Urothelium cell line (cell line): ENCODE measurements at regions not wholly inside any gene's neighbourhood (a gene's known extent, or its start where the extent isn't known, plus 50 kb on each side); places are given as distances from the start of the nearest gene placed in this dataset.
A peak's percentile ranks its signal among the peaks of the same experiment; 100 is the strongest.

Experiments
- DNase-seq: peaks from one replicate; pipeline ENCODE4 v3.0.0; 2011; ENCODE audit warnings: low spot score, mixed read lengths
- FAIRE-seq: peaks from 2 replicates; lab custom pipeline; 2011; peaks lifted over from hg19 to GRCh38; lab: Jason Lieb, UNC

DNA sequence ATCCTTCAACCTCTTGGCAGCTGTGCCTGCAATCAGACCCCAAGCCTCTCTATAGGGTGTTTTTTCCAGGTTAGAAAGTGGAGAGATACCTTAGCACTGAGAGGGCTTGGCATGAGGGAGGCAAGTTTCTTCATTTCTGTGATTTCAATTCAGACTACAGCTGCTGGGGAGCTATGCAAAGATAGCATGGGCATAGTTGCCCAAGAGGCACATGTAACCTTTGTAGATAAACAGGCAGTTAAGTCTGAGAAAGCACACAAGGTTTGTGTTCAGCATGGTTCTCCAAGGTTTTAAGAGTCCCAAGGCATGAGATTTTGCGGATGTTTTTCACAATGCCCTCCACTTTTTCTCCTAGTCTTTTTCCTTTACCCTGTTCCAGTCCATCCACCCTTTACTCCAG lies 385.0 kb upstream of the ETAA1 start:
- DNase-seq, result no peak
- no peak for FAIRE-seq

DNA sequence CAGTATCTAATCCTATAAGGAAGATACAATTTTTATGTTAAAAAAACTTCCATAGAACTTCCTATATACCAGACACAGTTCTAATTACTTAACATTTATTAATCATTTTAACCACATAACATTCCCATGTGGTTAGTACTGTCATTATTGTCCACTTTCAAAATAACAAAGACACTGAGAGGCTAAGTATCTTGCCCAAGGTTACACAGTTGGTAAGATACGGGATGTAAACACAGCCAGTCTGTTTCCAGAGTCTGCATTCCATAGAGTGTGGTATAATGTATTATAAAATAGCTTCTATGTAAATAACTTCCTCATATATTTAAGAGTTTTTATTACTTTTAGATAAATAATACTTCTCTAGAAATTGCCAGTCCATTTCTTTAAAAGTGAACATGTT lies 383.3 kb upstream of the ETAA1 start:
- FAIRE-seq (no peak), DNase-seq (no peak)

DNA sequence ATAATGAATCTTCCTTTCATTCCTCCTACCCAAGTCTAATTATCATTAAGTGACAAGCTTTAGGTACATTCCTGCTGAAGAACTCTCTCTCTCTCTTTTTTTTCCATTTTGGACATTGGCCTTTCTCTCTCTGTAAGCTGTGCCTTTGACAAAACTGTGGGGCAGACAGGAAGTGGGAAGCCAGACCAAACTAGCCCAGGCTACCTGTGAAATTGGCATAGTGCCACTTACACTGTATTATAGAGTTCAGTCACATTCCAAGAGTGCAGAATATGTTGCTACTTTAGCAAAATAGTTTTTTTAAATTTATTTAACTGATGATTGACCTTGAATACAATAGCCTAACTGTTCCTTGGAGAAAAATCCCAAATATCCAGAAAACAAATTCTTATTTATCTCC lies 381.5 kb upstream of the ETAA1 start:
- no peak for FAIRE-seq
- DNase-seq, result peak; percentile 49

DNA sequence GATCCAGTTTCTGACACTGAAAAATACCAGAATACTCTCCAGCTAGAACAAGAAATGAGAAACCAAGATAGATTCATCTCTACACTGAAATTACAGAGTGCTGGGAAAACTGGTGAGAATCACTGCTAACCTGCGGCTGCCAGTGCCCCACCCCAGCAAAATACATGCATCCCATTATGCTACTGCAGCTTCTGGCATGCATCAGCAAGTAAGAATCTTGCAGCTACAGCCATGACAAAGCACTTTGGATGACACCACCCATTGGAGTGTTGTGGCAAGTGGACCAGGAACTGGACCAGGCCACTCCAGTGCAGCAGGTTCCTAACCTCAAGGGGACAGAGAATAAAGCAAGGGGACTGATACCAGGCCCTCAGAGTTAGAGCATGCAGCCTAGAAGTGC lies 378.8 kb upstream of the ETAA1 start:
- FAIRE-seq, result no peak
- no peak for DNase-seq

DNA sequence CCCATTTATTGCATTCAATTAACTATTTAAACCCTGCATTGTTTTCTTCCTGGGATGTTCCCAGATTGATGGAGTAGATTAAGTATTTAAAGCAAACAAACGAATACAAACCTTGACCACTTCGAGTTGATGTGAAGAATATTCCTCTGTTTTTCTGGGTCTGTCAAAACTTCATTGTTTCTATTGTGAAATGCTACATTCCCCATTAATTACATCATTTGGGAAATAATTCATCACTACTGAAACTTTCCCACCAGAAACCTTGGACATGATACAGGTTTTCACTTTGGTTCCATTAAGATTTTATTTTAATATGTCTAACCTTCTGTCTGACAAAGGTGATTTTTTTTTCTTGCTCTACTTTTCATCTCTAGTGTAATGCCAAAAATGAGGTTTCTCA lies 365.1 kb upstream of the ETAA1 start:
- no peak for FAIRE-seq

DNA sequence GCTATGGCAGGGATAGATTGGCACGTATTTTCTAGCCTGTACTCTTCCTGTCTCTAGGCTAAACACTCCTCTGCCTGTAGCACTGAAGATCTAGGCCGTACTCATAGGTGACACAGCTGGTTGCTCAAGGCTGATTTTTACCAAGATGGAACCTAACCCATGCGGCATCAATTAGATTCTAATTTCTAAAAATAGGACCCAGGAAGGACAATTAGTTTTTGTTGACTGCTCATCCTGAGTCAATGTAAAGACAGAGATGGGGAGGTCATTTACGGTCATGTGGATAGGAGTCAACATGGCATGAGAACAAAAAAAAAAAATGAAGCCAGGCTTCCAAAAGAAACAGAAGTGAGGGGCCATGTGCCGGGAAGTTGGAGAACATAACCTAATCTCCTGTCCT lies 360.7 kb upstream of the ETAA1 start:
- FAIRE-seq (no peak), DNase-seq (no peak)

More for the DNA sequence above, 365.1 kb upstream of the ETAA1 start:
- no peak for DNase-seq

DNA sequence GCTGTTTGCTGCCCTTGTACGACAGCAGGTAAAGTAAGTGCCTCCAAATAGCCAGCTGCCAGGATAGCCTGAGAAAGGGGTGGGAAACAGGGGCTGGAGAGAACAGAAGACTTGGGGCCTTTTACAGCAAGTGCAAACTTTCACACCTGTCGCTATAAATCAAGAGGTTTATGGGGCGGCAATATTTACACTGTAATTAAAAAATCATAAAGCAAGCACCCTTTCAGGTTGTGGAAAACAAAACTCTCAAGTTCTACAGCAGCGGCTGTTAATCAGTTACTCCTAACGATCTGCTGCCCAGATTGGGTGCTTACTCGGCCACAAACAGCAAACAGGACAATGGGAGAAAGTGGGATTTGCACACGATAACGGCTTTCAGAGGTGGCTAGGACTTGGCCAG lies 359.5 kb upstream of the ETAA1 start:
- no peak for FAIRE-seq

DNA sequence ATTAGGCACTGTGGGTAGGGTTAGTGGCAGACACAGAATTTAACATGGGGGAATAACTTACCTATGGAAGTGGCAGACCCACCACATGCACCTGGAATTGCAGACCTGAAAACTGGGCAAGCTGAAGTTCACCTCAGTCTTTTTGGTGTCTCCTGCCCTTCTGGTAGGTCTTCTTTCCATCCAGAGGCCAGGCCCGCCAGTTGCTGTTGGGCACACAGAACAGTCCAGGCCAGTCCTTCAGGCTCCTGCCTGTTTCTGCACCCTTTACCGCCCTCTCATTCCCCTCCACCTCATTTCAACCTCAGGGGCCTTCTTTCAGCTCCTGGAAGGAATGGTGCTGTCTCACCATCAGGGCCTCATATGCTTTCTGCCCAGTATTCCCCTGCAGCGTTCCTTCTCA lies 358.9 kb upstream of the ETAA1 start:
- no peak for FAIRE-seq
- DNase-seq, result no peak

More for the DNA sequence above, 359.5 kb upstream of the ETAA1 start:
- DNase-seq, result no peak

DNA sequence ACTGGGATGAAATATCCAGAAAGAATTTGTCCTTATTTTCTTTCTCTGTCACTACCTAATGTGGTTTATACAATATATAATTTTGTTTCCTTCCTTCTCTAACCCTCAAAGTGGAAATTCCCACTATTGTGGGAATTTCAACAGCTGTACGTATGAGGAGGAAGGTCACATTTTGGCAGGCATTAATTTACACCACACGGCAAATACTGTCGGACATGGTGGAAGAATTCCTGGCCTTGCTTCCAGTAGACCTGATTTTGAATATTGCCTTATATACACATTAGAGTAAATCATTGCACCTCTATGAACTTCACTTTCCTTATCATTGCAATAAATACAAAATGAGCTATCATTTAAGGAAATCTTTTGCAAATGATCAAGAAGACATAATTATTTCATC lies 358.1 kb upstream of the ETAA1 start:
- FAIRE-seq (no peak), DNase-seq (no peak)

DNA sequence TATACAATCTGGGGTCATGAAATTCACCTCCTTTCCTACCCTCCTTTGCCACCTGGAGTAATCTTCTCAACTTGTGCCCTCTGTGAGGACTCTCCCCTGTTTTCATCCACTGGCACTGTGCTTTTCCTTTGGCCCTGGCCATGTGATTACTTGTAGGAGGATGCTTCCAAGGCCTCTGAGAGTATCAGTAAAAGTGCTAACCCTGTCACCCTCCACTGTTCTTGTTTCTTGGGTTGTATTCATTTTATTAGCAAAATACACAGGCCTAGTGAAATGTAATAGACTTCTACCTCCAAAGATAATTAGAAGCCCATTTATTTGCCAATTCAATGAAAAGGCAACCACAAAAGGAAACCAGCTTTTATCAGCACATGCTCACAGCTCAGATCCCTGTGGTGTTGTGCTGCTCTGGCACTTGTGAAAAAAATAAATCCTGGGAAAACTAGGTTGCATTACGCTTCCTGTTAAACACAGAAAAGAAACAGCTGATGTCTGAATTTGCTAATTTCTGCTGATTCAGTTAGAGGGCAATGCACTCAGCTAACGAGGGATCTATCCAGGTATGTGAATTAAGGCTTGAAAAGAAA lies 357.5 kb upstream of the ETAA1 start:
- DNase-seq (no peak), FAIRE-seq (no peak)

DNA sequence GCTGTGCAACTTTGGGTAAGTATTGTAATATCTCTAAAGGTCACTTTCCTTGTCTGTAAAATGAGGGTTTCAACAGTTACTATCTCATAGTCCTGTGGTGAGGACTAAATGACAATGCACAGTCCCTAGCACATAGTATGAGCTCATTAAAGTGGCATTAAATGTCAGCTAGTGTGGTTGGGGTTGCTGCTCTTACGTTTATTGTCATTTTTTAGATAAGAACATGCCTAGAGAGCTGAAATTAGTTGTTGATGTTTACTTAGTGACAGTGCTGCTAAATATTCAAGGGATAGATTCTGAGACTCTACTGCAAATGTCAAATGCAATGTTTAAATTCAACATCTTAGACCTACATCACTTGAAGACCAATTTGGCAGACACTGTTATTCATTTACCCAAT lies 356.1 kb upstream of the ETAA1 start:
- FAIRE-seq (no peak), DNase-seq (no peak)

DNA sequence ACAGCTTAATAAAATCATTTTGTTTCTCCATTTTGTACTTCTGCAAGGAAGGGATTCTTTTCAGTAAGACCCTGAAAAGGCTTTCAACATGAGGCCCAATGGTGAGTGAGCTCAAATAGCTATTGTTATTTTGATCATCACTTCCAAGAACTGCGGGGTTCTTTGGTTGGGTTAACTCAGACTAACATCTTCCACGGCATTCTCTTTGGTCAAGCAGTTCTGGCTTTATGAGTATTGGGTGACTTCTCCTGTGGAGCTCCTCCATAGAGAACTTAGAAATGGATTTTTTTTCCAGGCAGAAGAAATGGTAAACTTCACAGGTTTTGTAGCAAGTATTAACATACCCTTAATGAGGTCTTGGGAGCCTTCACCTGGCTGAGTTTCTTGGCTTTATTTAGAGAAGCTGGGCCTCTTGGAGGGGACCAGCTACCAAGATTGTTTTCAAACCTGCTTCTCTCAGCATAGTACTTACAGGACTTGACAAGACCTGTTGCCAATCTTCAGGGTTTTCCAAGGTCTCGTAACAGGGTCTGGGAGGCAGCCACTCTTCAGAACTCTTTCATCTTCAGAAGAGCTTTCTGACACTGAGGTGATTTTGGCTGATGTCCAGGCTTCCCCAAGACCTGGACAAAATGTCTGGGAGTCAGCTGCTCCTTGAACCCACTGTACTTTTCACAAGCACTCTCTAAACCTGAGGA lies 353.2 kb upstream of the ETAA1 start:
- no peak for DNase-seq
- no peak for FAIRE-seq

DNA sequence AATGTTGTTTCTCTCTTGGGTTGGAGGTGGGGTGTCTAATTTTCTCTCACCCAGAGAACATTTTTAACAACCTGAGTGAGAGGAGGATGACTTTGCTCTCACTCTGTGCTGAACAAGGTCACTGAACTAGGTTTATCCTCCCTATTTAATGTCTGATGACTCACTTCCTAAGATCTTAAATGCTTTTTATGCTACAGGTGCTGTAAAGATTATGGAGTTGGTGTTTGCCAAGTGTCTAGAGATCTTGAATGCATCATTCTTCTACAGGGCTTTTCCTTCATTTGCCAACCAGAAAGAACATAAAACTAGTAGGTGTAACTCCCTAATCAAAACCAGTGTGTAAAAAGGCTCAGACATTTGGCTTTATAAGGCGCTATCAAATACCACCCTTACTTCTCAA lies 350.5 kb upstream of the ETAA1 start:
- no peak for FAIRE-seq
- peak; percentile 23 for DNase-seq

DNA sequence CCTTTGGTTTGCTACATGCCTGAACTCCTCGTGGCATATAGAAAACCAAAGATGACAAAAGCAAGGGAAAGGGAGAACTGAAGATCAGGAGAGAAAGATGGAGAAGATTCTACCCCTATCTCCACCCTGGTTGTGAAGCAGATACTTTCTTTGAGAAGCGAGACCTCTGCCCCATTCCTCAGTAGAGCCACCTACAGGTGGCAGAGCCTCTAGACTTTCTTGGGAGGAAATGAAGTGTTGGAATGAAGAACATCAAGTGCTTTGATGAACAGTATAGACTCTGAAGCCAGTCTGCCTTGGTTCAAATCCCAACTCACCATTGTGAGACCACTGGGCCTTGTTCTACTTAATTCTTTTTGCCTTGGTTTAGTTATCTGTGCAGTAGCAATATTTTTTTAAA lies 348.8 kb upstream of the ETAA1 start:
- FAIRE-seq, result no peak
- DNase-seq, result no peak

DNA sequence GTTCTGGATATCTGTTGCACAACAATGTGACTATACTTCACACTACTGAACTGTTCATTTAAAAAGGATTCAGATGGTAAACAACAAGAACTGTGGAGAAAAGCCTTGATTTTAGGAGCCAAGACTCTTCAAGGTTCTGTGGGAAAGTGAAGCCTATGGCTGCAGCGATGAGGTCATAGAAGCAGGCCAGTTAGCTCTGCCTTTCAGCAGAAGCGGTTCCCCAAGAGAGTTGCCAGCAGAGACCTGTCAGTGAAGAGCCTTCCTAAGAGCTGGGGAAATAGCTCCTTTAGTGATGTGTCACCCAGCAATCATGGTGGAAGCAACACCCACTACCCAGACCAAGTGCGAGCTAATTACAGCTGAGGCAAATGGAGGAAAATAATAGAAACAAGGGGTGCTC lies 346.5 kb upstream of the ETAA1 start:
- DNase-seq (no peak), FAIRE-seq (no peak)

DNA sequence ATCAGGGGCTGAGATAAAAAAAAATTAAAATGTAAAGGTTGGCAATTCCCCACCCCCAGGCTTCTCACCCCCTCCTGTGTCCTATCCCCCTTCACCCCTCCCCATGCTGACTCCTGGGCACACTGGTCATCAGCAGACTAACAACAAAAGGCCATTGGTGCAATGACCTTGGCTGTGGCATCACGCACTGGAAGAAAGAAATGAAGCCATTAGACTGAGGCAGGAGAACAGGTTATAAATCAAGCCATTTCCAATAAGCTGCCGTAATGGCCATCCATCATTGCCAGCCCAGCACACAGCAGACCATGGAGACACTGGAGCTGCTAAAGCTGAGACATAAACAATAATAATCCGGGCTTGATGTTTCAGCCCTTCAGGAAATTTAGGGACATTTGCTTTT lies 342.4 kb upstream of the ETAA1 start:
- FAIRE-seq (peak; percentile 58), DNase-seq (no peak)

DNA sequence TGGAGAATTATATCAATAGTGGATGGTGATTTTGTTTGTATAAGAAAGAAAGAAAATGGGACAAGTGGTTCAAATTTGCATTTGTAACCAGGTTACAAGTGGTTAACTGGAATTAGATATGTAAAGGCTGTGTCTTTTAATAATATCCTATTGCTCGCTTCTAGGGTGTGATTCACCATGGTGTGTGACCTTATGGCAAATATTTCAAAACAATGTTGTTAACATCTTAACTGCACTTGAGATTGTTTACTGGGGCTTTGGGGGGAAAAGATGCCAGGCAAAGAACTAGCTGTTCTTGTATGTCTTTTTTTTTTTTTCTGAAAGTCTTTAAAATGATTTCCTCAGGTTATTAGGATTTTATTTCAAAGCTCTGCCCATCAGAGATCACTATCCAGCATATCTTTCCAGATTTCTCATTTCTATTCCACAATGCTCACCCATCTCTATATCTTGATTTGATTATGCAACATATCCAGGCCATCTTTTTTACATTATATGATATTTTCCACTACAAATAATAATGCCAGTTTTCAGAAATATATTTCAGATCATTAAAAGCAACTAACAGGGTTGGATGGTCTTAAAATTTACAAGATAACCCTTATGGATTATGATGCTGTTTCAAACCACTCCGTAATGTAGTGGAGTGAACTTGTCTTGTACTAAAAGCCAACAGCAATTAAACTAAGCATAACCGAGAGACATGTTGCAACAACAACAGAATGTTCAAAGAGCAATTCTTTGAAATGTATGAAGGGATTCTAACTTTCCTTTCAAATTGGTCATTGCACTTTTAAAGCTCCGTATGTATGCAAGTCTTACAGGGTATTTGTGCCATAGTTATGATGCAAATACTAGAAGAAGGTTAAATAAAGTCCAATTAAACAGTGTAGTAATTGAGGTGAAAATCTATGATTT lies 341.5 kb upstream of the ETAA1 start:
- DNase-seq, result no peak
- FAIRE-seq, result no peak

DNA sequence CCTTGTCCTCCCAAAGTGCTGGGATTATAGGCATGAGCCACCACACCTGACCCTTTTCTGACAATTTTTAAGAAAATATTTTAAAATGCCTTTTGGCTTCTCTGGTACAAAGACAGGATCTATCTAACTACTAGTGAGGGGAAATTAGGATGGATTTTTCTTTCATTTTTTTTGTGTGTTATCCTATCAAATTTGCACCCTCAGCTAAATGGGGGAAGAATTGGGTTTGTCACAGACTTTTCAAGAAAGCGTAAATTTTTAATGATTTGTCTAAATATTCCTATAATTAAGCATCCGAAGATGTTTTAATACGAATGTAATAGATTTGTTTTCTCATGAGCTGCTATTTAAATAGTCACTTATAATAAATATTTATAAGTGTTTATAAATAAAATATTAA lies 340.0 kb upstream of the ETAA1 start:
- DNase-seq (no peak), FAIRE-seq (no peak)

DNA sequence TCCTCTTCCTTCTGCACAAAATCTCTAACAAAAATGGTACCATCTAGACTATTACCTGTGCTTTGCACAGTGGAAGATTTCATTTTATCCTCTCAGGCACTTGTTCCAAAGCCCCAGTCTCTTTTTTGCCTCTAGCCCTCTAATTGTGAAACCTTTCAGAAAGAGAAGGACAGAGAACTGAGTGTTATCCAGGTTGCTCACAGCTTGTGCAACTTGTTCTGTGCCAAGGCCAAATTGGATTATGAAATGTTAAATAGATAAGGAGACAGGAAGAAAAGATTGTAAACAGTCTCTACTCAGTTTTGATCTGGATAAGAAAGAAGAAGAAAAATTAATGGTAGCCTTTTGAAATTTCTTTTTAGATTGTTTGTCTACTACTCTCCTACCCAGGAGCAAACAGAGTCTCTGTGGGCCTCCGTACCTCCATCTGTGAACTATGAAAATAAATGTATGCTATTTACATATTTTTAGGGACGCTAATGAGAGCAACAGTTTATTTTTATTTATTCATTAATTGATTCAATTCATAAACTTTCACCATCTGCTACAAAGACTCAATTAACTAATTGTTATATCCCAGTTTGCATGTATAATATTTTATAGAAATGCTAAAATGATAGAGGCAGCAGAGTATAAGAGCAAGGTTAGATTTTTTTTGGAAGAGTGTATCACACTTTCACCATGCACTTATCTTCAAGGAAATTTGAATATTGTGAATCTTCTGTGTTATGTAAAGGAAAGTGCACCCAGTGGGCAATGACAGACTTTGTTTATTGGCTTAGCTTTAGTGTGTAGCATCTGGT lies 339.0 kb upstream of the ETAA1 start:
- DNase-seq (no peak), FAIRE-seq (no peak)

DNA sequence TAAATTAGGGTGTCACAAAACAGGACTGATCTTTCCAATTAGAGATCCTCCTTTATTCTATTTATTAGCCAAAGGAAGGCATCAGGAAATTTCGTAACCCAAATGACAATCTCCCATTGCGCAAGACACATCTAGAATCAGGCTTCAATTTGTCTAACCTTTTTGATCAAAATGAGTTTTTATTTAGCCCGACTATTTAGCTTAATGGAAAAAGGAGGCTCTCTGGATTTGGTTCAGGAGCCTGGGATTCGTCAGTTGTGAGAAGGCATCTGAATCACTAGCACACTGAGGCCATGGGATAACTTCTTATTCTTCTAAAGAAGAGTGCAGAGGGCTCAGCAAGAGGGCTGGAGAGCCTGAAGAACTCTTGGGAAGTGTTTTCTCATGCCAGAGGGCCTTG lies 332.1 kb upstream of the ETAA1 start:
- FAIRE-seq, result no peak

DNA sequence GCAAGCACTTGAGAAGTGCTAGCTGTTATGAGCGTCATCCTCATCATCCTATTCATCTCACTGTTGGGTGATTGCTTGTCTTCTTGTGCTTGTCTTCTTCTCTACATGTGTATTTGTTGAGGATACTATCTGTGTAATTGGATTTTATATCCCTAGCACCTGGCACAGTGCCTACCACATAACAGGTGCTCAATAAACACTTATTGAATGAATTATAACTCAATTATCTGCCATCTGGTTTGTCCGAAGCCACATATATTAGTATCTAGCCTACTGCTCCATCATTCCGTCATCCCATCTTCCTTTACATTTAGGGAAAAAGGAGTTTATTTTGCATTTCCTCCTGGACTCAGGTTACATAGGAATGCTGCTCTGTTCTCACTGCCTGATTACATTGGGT lies 330.4 kb upstream of the ETAA1 start:
- FAIRE-seq (no peak), DNase-seq (no peak)

More for the DNA sequence above, 332.1 kb upstream of the ETAA1 start:
- no peak for DNase-seq
